GM18517 (cell line): ENCODE measurements at regions not wholly inside any gene's neighbourhood (a gene's known extent, or its start where the extent isn't known, plus 50 kb on each side); places are given as distances from the start of the nearest gene placed in this dataset.
"Not testable (repeated sequence)": the region's sequence is repeated elsewhere in the genome, so short reads cannot be mapped to it uniquely, and the experiment has no call there.

ENCODE experiments used
- ATAC-seq: cut with Tn5 transposase; IDR thresholded peaks from one replicate; pipeline ENCODE4 v1.9.1; 2021; ENCODE audit warnings: mild to moderate bottlenecking, moderate library complexity; ENCODE audit not compliant: unreplicated experiment

DNA sequence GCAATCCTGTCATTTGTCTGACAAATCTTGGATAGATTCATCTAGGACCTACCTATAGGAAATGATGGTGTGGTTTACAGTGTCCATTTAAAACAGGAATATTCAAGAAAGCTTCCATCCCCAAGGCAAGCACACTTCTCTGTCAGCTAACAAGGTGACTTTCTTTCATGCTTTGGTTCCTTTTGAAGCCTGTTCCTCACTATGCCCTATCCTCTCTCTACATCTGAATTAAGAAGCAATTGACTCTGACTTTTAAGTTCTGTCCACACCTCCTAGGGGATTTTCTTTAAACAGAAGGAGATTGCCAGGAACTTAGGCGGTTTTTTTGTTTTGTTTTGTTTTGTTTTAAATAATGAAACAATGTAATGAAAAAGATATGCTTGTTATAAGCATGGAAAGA lies 1181.4 kb upstream of the TENM3 start:
- ATAC-seq = no peak

DNA sequence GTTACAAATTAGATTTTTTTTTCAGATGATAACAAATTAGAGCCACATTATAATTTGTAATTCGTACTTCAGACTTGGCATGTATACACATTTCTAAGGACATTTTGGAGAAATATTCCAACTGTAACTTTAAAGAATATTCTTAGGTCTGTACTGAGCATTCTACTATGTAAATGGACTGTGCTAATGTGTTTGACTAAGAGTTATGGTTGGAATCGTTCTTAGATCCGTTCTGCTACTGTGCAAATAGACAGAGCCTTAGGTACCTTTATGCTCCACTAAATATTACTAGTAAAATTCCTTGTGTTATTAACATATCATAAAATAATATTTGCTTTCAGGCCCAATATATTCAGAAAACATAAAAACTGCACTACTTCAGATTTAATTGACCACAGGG lies 1180.0 kb upstream of the TENM3 start:
- no peak for ATAC-seq

DNA sequence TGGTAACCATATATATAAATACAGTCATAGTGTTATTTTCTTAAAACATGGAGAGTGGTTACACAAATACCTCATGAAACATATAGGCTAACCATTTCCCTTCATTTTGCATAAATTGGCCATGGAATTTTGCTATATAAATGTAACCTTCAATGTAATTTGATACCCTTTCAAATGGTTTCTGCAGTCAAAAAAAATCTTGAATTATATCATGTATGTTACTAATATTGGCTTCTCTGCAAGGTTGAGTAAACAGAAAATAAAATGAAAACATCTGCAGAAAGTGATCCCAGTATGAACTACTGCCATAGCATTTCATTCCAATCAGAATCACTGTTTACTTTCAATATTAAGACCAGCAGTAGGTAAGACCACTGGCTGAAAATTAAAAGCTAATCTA lies 1165.9 kb upstream of the TENM3 start:
- ATAC-seq = no peak

DNA sequence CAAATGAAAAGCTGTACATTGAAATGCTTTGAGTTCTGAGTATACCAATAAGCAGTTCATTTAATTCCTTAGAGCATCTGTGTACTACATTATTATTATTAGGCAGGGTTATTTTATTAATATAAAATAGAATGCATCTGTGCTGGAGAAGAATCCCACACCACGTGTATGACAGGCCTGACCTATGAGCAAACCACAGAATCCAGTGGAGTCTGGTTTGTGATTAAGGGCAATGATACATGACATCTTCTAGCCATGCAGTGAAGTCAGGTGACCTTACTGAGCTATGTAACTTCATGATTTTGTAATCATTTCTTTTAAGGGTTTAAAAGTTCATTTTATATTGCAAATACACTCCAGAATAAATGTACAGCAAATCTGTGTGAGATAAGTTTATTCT lies 1165.0 kb upstream of the TENM3 start:
- ATAC-seq = no peak

DNA sequence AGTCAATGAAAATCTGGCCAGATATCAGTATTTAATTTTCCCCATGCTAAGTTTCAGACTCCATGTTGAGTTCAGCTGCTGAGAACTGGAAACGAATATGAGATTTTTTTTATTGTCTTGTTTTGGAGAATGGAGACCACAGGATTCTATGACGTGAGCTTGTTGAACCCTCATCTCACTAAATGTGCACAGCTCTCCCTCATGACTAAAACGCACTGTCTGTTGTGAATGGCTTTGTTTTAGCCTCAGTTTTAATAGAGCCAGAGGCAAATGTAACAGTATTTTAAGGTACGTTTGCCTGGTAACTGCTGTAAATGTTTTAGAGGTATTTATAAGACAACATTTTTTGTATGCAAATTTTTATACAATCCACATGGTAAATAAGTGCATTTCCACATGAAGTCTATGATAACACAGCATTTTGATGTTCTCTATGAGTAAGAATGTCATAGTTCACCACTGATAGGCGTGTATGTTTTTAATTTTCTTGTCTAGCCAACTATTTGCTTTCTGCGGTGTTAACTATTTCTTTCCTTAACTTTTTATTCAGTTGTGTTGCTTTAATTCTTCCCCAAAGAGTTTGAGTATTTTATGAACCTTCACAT lies 1159.3 kb upstream of the TENM3 start:
- ATAC-seq = no peak

DNA sequence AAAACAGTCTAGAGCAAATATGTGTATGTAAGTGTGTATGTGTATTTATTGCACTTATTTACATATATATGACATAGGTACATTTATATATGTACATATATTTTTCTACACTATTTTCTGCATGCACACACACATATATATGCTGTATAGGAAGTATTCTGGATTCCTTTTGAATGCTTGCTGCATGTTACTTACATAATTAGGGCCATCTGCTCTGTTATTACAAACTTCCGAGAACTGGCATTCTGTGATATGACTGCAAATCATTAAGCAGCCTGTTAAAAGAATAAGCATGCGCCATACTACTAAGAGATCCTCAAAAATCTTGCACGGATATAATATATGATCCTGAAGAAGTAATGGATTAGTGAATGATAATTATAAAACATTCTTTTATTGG lies 1157.6 kb upstream of the TENM3 start:
- ATAC-seq = no peak

DNA sequence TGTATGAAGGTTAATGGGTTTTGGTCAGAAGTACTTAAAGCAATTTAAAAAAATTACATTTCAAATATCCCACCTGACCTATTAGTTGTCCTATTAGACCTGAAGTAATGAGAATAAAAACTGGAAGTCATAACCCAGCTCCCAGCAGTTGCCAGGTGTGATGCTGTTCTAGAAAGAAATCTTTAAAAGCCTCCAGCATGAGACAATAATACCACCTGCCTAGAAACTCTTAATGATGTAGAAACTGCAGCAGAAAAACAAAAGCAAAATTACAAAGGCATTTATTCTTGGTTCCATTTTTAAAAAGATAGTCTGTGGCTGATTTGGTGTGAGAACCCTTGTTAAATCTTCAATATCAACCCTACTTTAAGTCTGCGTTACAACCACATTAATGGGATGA lies 1137.7 kb upstream of the TENM3 start:
- no peak for ATAC-seq

DNA sequence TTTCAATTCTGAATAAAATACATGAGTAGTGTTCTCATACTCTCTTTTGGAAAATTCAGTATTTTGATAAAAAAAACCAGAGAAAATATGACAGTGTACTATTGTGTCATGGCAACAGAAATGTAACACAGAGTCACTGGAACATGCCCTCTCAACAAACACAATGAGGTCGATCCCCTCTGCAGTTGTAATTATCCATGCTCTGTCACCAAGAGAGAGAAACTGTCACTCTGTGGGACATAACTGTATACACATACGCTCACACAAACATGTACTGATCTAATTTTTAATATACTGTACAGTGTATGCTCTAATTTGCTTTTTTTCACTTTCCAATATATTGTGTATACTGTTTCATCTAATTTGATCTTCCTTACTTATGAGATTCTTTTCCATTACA lies 1136.8 kb upstream of the TENM3 start:
- no peak for ATAC-seq

DNA sequence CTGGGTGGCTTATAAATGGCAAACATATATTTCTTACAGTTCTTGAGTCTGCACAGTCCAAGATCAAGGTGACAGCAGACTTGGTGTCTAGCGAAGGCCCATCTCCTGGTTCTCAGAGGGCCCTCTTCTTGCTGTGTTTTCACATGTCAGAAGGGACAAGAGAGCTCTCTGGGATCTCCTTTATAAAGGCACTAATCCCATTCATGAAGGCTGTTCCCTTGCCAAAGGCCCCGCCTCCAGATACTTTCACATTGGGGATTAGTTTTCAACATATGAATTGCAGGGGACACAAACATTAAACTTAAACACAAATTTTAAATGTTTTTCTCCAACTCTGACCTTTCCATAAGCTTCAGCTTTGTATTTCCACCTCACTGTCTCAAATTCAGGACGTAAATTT lies 1135.0 kb upstream of the TENM3 start:
- no peak for ATAC-seq

DNA sequence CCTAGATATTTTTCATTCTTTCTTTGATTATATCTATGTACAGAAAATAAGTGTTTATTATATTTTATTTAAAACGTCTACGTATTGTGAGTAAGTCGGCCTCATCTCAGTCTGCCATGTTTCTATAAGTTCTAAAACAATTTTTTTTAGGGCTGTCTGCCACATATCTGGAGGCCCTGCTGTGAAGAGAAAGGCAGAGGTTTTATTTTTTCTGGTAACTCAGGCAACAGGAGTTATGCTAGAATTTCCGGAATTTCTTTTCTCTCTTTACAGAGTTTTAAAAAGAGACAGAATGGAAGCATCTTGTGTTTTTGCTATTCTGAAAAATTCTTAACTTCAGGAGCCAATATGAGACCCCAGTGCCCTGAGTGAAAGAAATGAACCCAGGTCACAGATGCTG lies 1124.0 kb upstream of the TENM3 start:
- ATAC-seq = no peak

DNA sequence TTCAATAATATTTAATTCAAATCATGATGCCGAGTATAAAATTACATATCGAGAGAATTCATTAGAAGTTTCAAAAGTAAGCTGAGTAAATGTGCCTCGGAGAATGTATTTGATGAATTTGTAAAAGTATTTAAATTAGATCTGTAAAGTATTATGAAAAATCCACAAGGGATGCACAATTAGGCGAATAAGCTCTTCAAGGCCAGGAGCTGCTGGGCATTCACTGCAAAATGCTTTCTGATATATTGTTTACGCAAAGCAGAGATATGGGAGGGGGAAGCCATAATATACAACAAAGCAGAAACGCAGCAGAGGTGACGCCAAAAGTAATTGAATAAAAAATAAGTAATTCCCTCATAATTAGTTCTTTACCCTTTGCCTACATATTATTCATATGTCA lies 1121.5 kb upstream of the TENM3 start:
- no peak for ATAC-seq

DNA sequence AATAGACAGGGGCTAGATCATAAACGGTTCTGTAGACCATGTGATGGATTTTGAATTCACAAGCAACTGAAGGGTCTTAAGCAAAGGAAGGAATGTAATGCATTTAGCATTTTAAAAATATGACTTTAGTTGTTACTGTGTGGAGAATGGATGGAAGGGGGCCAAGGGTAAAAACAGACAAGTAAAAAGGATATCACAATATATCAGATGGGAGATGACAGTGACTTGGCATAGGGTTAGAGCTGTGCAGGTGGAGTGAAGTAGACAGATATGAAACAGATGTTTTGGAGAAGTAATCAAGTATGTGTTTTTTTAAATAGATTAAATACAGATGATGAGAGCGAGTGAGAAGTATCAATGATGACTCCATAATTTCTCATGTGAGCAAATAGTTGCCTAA lies 1116.0 kb upstream of the TENM3 start:
- no peak for ATAC-seq

DNA sequence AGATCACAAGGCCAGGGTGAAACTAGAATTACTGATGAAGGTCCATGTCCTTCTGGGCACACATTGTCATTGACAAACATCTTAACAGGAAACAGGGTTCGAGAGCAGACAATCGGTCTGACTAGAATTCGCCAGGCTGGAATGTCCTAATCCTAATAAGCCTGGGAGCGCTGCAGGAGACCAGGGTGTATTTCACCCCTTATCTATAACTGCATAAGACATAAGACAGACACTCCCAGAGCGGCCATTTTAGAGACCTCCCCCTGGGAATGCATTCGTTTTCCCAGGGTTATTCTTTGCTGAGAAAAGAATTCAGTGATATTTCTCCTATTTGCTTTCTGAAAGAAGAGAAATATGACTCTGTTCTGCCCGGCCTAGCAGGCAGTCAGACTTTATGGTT lies 1112.9 kb upstream of the TENM3 start:
- not testable (repeated sequence) for ATAC-seq

DNA sequence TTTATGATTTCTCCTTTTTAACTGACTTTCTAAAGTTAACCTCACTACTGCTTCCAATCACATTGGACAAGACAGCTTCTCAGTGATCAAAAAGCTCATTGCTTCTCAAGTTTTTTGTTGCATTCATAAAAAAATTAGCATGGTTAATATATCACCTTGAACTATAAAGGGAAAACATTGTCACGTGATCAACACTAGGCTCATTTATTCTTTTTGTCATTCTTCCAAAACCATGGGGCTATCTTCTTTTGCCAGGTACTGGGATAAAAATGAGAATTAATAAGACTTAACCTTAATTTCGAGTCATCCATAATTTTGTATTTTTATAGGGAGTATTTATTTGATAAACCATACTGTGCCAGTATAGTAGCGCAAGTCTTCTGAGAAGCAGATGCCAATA lies 1105.9 kb upstream of the TENM3 start:
- ATAC-seq = no peak

DNA sequence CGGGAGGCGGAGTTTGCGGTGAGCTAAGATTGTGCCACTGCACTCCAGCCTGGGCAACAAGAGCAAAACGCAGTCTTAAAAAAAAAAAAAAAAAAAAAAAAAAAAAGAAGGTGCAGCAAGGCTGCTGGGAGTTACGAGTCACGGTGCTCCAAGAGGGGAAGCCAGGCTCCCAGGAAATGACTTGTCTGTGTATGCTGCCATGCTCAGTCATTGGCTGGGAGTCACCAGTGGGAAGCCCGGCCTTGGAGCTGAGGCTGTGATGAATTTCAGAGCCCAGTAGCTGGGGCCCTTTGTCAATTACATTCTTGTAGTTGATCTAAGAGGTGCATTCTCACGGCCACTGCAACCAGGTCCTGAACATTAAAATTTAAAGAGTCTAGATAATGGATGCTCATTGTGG lies 1105.1 kb upstream of the TENM3 start:
- no peak for ATAC-seq

DNA sequence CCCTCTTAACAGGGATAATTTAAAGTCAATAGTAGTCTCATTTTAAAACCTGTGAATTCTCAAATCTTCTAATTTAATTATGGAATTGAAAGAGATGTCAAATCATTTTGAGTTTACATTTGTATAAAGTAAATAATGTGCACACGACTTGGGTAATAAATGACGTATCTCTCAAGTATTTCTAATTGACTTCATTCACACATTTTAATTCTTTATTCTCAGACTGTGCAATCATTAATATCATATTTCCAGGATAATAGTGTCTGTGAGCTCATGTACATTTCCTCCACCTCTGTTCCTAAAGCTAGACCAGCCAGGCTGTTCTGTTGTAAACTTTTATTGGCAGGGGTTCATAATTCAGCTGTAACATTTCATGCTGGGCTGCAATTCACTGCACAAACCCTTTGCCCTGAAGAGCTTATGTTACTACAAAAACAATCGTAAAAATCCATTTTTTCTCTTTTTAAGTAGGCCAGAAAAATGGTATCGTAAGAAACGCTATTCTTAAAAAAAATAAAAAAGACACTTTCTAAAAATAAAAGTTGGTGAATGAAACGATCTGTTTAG lies 1103.1 kb upstream of the TENM3 start:
- ATAC-seq = no peak

DNA sequence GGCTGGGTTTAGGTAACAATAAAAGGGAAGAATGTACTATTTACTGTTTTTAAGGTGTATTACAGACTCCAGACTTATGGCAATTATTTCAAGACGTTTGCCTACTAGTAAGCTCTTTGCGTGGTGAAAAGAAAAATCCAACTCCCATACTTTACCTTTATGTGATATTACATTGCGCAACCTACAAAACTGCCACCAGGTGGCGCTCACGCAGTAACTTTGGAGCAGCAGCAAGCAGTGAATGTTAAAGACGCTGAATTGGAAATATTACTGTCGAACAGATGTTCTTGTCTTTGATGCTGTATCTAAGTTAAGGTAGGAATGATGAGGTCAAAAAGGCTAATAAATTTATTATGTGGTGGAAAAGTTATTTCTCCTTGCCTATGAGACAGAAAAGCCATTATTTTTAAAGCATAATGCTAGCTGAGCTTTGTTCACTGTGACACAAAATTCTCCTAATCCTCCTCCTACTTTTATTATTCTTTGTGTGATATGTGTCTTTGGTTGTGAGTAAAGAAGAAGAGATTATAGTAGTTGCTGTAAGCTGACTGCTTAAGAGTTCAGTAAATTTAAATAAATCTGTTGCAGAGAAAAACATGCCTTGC lies 1099.8 kb upstream of the TENM3 start:
- peak; percentile 90 for ATAC-seq

DNA sequence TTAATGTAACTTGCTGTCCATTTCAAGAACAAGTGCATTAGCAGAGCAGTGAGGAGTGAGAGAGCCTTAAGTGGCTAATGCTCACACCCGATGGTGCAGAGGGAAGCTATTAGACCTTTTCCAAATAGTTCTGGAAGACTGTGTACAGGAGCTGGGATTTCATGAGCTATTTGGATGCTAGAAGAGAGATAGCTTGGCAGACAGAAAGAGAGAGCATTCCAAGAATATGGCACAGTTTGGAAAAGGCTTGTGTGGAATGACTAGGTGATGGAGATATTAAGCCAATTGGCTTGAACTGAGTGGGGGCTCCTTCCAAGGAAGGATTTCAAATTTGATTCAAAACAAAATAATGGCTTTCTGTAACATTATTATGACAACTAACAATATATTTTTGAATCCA lies 1097.2 kb upstream of the TENM3 start:
- no peak for ATAC-seq

DNA sequence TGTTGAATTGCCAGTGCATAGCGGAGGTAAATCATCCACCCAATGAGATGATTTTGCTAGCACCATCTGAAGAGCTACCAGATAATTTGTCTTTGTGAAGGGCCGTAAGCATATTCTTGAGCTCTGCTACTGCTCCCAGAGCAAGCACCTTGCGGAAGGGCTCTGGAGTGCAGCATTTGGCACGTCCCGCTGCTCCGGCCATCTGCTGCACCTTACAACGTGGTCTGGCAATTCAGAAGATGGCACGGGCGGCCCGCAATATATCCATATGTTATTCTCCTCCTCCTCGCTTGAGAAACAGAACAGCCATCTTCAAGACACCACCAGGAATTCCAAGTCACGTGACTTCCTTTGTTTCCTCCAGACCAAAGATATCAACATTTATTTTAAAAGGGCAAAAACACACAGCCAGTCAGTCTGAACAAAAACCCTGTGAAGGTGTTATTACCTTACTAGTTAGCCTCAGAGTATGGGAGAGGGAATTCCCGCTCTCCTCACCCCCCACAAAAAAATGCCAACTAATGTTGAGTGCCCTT lies 1095.7 kb upstream of the TENM3 start:
- no peak for ATAC-seq

DNA sequence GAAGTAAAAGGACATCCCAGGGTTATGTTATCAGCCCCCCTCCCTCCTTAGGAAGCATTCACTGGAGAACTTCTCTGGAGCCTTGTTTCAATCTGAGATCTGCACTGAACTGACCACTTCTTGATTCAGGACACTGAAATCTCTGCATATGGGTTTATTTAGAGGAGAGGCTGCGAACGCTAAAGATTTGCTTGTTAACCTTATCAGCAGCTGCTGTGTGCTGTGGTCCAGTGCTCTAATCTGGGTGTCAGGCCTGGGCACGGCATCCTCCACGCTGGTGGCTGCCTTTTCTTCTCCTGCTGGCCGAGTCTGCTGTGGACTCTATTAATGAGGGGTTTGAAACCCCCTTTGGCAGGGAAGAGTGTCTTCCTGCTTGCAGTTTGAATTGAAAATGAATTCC lies 1094.7 kb upstream of the TENM3 start:
- ATAC-seq = no peak

DNA sequence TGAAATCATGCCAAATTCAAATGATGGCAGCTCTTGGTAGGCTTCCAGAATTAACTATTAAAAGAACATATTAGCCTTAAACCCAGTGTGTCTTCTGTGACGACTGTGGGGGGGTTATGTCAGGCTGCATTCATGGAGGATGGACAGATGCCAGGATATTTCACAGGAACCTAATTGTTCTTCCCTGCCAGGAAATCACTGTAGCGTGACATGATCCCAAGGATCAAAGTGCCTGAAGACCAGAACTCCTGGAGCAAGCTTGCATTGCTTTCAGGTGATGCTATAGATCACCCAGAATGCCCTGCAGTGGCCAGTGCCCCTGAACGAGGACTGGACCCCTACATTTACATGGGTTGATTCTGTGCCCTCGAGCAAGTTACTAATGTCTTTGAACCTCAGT lies 1093.0 kb upstream of the TENM3 start:
- no peak for ATAC-seq

DNA sequence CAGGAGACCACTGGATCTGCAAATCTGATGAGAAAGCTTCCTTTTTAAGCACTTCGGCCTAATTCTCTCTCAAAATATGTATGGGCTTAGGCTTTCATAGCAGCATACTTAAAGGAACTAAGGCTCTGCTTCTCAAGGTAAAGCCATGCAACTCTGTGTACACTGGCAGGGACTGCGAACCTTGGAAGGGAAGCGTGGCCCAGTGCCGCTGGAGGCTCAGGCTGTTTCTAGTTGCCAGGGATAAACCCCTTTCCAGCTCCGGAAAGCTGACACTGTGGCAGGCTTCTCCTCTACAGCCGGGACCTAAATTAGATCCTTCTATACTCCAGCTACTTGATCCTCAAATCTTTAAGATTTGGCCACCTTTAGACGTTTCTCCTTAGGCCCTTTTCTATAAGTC lies 1091.3 kb upstream of the TENM3 start:
- ATAC-seq = no peak

DNA sequence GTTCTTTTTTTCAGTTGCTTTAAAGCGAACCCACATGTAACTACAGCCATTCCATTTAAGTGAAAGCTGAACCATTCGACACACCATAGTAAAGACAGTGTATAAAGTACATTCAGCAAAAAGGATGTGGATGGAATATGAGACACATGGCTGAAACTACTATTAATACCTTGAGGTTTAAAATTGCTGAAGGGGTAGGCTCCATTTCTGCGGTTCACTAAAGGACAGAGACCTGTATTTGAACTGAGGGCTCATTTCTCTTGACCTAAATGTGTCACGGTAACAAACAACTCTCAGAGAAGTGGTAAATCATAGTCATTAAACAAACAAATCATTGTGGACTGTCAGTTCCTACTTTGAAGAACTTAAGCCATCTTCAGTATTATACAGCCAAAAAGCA lies 1085.6 kb upstream of the TENM3 start:
- ATAC-seq = no peak
